Inferior parietal cortex (tissue), 1 donor: ENCODE measurements at regions not wholly inside any gene's neighbourhood (a gene's known extent, or its start where the extent isn't known, plus 50 kb on each side); places are given as distances from the start of the nearest gene placed in this dataset.

Experiments used
- DNase-seq: peaks from one replicate; pipeline ENCODE4 v3.0.0-alpha.2; 2016; ENCODE audit errors: extremely low spot score

GRCh38 chr3:83092521-83093221 lies 1331.2 kb upstream of the GBE1 start:
- DNase-seq: no peak

GRCh38 chr3:83076041-83076440 lies 1314.6 kb upstream of the GBE1 start:
- no peak for DNase-seq

GRCh38 chr3:83074485-83074884 lies 1313.0 kb upstream of the GBE1 start:
- no peak for DNase-seq

GRCh38 chr3:83065851-83066460 lies 1304.5 kb upstream of the GBE1 start:
- no peak for DNase-seq

- DNase-seq: peak; percentile 37
These were observed 1302.0 kb upstream of the GBE1 start for GRCh38 chr3:83063446-83063845.

GRCh38 chr3:83048556-83048955 lies 1287.1 kb upstream of the GBE1 start:
- no peak for DNase-seq

- DNase-seq: no peak
These were observed 1278.0 kb upstream of the GBE1 start for GRCh38 chr3:83039422-83039821.

- no peak for DNase-seq
These were observed 1274.2 kb upstream of the GBE1 start for GRCh38 chr3:83035704-83036010.

- no peak for DNase-seq
These were observed 1273.6 kb upstream of the GBE1 start for GRCh38 chr3:83034806-83035703.

GRCh38 chr3:83033133-83033532 lies 1271.7 kb upstream of the GBE1 start:
- no peak for DNase-seq

GRCh38 chr3:83023086-83023485 lies 1261.6 kb upstream of the GBE1 start:
- DNase-seq: no peak

- no peak for DNase-seq
These were observed 1250.0 kb upstream of the GBE1 start for GRCh38 chr3:83011481-83011880.

GRCh38 chr3:83003917-83004316 lies 1242.5 kb upstream of the GBE1 start:
- no peak for DNase-seq

GRCh38 chr3:83002869-83003445 lies 1241.5 kb upstream of the GBE1 start:
- DNase-seq: no peak

GRCh38 chr3:82999777-83000176 lies 1238.3 kb upstream of the GBE1 start:
- DNase-seq: no peak

- no peak for DNase-seq
These were observed 1216.9 kb upstream of the GBE1 start for GRCh38 chr3:82978368-82978767.

- no peak for DNase-seq
These were observed 1216.4 kb upstream of the GBE1 start for GRCh38 chr3:82977871-82978270.

GRCh38 chr3:82973791-82974190 lies 1212.3 kb upstream of the GBE1 start:
- peak; percentile 4 for DNase-seq

- no peak for DNase-seq
These were observed 1198.9 kb upstream of the GBE1 start for GRCh38 chr3:82960379-82960778.

GRCh38 chr3:82957696-82958095 lies 1196.3 kb upstream of the GBE1 start:
- no peak for DNase-seq

- DNase-seq: no peak
These were observed 1195.6 kb upstream of the GBE1 start for GRCh38 chr3:82957079-82957478.

- DNase-seq: no peak
These were observed 1193.0 kb upstream of the GBE1 start for GRCh38 chr3:82954486-82954885.

- DNase-seq: no peak
These were observed 1180.6 kb upstream of the GBE1 start for GRCh38 chr3:82942041-82942440.
